Epithelial cell of proximal tubule (primary cell): ENCODE measurements at regions not wholly inside any gene's neighbourhood (a gene's known extent, or its start where the extent isn't known, plus 50 kb on each side); places are given as distances from the start of the nearest gene placed in this dataset.

ENCODE experiments used
- DNase-seq: peaks from one replicate; pipeline ENCODE4 v3.0.0-alpha.2; 2011; ENCODE audit warnings: low read depth
- H3K4me3 ChIP-seq: 2 replicates; pipeline ENCODE4 v1.5.1; 2011; ENCODE audit warnings: low read depth, mild to moderate bottlenecking, low read length
- TF ChIP-seq, protein P1 (sequence below): conservative IDR thresholded peaks from 2 replicates; pipeline ENCODE4 v1.5.1; 2012; ENCODE audit warnings: low read depth, mild to moderate bottlenecking, low read length

DNA sequence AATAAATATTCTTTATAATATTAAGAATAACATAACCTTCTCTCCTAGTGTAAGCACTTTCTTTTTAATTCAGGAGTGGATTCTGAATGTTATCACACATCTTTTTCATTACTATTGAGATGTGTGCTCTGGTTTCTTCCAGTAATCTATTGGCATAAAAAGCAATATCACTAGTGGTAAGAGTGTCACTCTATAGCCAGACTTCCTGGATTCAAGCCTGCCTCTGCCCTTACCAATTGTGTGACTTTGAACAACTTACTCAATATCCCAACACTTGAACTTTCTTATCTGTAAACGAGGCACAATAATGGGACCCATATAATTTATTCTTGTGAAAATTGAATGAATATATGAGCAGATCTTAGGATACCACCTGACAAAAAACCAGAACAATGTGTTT lies 71.0 kb downstream of the SEM1 start:
- TF ChIP-seq, protein P1, sequence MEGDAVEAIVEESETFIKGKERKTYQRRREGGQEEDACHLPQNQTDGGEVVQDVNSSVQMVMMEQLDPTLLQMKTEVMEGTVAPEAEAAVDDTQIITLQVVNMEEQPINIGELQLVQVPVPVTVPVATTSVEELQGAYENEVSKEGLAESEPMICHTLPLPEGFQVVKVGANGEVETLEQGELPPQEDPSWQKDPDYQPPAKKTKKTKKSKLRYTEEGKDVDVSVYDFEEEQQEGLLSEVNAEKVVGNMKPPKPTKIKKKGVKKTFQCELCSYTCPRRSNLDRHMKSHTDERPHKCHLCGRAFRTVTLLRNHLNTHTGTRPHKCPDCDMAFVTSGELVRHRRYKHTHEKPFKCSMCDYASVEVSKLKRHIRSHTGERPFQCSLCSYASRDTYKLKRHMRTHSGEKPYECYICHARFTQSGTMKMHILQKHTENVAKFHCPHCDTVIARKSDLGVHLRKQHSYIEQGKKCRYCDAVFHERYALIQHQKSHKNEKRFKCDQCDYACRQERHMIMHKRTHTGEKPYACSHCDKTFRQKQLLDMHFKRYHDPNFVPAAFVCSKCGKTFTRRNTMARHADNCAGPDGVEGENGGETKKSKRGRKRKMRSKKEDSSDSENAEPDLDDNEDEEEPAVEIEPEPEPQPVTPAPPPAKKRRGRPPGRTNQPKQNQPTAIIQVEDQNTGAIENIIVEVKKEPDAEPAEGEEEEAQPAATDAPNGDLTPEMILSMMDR, result no peak
- H3K4me3 ChIP-seq, result no peak overlapping the region
- DNase-seq, result no peak

DNA sequence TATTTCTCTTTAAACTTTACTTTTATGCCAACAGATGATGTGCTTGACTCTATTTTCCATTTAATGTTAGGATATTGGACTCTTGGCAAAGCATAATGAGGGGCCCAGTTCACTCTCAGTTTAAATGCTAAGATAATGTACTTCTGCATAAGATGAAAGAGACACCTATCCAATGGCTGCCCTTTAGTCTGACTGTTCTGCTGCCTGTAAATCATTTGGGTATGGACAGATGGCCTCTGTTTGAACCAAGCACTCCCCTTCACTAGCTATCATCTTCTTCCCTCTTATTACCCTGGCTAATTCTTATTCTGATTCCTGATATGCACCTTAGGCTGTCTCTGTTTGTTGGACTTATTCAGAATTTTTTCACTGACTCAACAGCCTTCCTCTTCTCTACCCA lies 72.1 kb downstream of the SEM1 start:
- DNase-seq, result no peak
- no peak overlapping the region for H3K4me3 ChIP-seq
- TF ChIP-seq, protein P1, result no peak

DNA sequence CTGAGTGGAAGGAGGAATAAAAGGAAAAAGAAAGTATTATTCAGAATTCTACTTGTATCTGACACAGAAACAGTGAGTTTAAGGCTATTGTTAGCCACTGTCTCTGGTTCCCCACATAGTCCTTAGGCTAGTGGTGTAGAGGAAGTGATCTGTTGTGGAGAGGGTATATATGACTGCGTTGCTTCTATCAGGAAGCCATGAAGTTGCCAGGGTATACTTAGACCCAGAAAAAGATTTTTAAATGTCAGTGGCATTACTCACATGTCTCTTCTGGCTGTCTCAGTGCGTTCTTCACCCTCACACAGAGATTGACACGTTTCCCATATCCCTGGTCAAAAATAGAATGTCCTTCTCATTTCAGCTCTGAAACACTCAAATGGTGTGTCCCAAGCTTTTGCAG lies 72.7 kb downstream of the SEM1 start:
- TF ChIP-seq, protein P1, result no peak
- DNase-seq, result no peak
- H3K4me3 ChIP-seq, result no peak overlapping the region

DNA sequence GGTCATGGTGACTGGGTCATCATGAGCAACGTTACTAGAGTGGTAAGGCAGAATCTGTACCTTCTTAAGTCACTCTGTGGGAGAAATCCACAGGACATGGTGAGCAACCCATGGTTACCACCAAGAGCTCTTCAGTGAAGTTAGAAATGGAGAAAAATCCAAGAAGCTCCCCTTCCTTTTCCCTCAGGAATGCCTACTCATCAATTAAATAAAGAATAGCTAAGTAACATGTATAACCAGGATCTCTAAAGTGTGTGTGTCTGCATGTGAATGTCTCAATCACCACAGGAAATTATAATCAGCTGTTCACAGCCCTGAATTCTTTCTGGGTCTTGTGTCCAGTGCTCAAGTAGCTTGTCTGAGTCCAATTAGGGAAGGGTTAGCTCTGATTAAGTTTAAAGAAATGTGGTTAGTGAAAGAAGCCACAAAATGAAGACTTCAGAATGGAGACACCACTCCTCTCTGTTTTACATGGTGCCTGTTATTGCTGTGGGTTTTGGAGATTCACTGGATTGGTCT lies 73.2 kb downstream of the SEM1 start:
- TF ChIP-seq, protein P1, result no peak
- no peak for DNase-seq
- no peak overlapping the region for H3K4me3 ChIP-seq

DNA sequence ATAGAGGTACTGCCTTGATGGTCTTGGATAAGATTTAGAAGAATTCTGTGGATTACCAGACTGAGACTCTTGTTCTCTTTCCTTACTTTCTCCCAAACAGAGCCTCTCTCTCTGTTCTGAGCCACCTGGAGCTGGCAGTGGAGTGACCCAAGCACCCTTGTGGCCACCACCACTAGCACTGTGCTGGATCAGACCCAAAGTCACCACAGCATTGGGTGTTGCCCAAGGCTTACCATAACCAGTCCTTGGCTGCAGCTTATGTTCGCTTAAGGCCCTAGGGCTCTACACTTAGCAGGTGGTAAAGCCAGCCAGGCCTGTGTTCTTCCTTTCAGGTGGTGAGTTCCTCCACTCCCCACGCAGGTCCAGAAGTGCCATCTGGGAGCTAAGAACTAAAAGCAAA lies 79.8 kb downstream of the SEM1 start:
- no peak for DNase-seq
- no peak overlapping the region for H3K4me3 ChIP-seq
- TF ChIP-seq, protein P1, result no peak

DNA sequence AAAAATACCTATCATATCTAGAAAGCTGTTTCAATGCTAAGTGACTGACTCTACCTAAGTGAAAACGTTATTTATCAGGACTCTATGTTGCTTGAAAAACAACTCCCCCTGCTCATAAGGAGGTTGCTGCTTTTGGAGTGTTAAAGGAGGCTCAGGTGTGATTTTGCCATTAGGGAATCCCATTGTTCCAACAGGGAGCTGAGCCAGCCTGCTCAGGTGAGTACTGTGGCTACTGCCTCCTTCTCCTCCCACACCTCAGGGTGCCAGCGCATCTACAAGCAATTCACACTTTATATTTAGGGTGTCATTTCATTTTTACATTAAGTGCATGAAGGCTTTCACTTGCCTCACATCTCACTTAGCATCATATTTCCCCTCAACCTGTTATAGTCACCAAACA lies 84.7 kb downstream of the SEM1 start:
- TF ChIP-seq, protein P1, result no peak
- no peak for DNase-seq

DNA sequence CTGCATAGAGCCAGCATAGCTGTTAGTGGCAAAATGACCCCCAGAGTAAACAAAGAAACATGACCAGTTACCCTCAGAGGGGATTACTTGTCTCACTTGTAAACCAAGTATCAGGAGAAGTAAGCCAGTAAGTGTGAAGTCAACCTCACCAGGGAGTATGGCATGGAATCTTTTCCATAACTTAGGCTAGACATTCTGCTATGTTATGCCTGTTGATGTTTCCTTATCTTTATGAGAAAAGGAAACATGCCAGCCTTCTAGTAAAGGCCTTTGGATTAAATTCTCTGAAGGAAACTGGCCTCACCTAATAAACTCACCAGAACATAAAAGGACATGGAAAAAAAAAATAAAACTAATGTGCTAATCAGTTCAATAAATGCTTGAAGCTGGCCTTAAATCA lies 87.7 kb downstream of the SEM1 start:
- no peak overlapping the region for H3K4me3 ChIP-seq
- no peak for DNase-seq
- TF ChIP-seq, protein P1, result no peak

More for the DNA sequence above, 84.7 kb downstream of the SEM1 start:
- no peak overlapping the region for H3K4me3 ChIP-seq
